Type B pancreatic cell (in vitro differentiated cells): ENCODE measurements at regions not wholly inside any gene's neighbourhood (a gene's known extent, or its start where the extent isn't known, plus 50 kb on each side); places are given as distances from the start of the nearest gene placed in this dataset.
A peak's percentile ranks its signal among the peaks of the same experiment; 100 is the strongest.

Experiments used
- DNase-seq: peaks from one replicate; pipeline ENCODE4 v3.0.0; 2021; ENCODE audit warnings: mixed read lengths; ENCODE audit not compliant: unreplicated experiment; ENCODE audit errors: extremely low spot score
- H3K27ac Mint-ChIP-seq: 2 replicates; pipeline ENCODE4 v1.8.0; 2021; ENCODE audit warnings: mild to moderate bottlenecking, mixed read lengths
- H3K27me3 Mint-ChIP-seq: 2 replicates; pipeline ENCODE4 v1.8.0; 2021; ENCODE audit warnings: mixed read lengths
- H3K36me3 Mint-ChIP-seq: 2 replicates; pipeline ENCODE4 v1.8.0; 2021; ENCODE audit warnings: mixed read lengths
- H3K4me1 Mint-ChIP-seq: one replicate; pipeline ENCODE4 v1.8.0; 2021; ENCODE audit warnings: mixed read lengths; ENCODE audit not compliant: unreplicated experiment
- H3K4me3 Mint-ChIP-seq: 2 replicates; pipeline ENCODE4 v1.8.0; 2021; ENCODE audit warnings: mild to moderate bottlenecking, mixed read lengths
- H3K9me3 Mint-ChIP-seq: 2 replicates; pipeline ENCODE4 v1.8.0; 2021; ENCODE audit warnings: mixed read lengths
- CTCF ChIP-seq: fragments of 200-600 bp; sonication (generic); conservative IDR thresholded peaks from 2 replicates; pipeline ENCODE4 v1.5.0; 2021; ENCODE audit warnings: antibody characterized with exemption, mild to moderate bottlenecking

GRCh38 chr2:59791004-59791618, 762.3 kb downstream of the BCL11A start:
- Mint-ChIP-seq H3K4me1 (peaks cover 9% of the 10 kb centered on the region), H3K36me3 (no peaks in the 10 kb centered on the region), H3K27ac (no peak overlapping the region), H3K27me3 (no peaks in the 10 kb centered on the region), H3K4me3 (no peak overlapping the region), H3K9me3 (peaks cover 10% of the 10 kb centered on the region)
- no peak for TF ChIP-seq CTCF
- no peak for DNase-seq

- H3K9me3 Mint-ChIP-seq: peaks cover 10% of the 10 kb centered on the region
- H3K4me3 Mint-ChIP-seq: no peak overlapping the region
- H3K27me3 Mint-ChIP-seq: no peaks in the 10 kb centered on the region
- no peaks in the 10 kb centered on the region for H3K36me3 Mint-ChIP-seq
- peaks cover 13% of the 10 kb centered on the region for H3K4me1 Mint-ChIP-seq
- H3K27ac Mint-ChIP-seq: no peak overlapping the region
- TF ChIP-seq CTCF: peak; percentile 20
- DNase-seq: no peak
Measured at GRCh38 chr2:59790186-59791003, 763.1 kb downstream of the BCL11A start.

DNA sequence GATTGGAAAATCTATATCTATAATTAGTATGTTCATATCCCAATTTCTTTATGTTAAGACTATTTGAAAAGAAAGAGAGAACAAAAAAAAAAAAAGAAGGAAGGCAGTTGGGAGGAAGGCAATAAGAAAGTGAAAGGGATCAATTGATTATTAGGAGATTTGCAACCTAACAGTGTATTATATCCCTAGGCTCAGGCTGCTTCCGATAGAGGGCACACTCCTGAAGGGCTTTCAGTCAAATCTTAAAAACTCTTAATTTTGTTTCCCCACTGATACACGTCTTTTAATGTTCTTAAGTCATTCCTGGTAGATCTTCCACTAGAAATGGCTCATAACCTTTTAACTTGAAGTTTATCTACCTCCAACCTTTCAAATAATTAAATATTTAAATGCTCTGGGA, 763.9 kb downstream of the BCL11A start:
- H3K27me3 Mint-ChIP-seq: no peaks in the 10 kb centered on the region
- peaks cover 10% of the 10 kb centered on the region for H3K9me3 Mint-ChIP-seq
- TF ChIP-seq CTCF: no peak
- H3K27ac Mint-ChIP-seq: no peak overlapping the region
- no peak overlapping the region for H3K4me3 Mint-ChIP-seq
- H3K36me3 Mint-ChIP-seq: no peaks in the 10 kb centered on the region
- DNase-seq: no peak
- peaks cover 13% of the 10 kb centered on the region for H3K4me1 Mint-ChIP-seq

GRCh38 chr2:59787095-59787494, 766.4 kb downstream of the BCL11A start:
- H3K27ac Mint-ChIP-seq: no peak overlapping the region
- H3K27me3 Mint-ChIP-seq: no peaks in the 10 kb centered on the region
- H3K9me3 Mint-ChIP-seq: no peaks in the 10 kb centered on the region
- H3K4me1 Mint-ChIP-seq: peaks cover 13% of the 10 kb centered on the region
- TF ChIP-seq CTCF: no peak
- DNase-seq: no peak
- H3K36me3 Mint-ChIP-seq: no peaks in the 10 kb centered on the region
- no peak overlapping the region for H3K4me3 Mint-ChIP-seq

DNA sequence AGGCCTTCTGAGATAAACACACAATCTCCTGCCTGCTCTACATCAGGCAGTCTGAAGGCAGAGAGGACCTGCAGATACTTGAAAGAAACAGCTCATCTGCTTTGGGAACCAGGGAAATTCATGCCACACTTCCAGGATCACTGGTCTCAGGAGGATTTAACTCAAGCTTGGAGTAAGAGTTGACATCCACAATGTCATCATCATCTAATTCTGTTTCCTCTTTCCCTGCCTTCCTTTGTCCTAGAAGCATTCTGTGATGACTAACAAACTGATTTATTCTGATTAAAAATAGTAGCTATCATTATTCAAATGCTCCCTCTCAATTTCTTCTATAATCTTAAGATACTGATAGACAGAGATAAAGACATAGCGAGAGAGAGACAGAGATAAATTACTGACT, 766.8 kb downstream of the BCL11A start:
- DNase-seq: no peak
- H3K4me1 Mint-ChIP-seq: peaks cover 13% of the 10 kb centered on the region
- no peak for TF ChIP-seq CTCF
- no peaks in the 10 kb centered on the region for H3K9me3 Mint-ChIP-seq
- no peak overlapping the region for H3K4me3 Mint-ChIP-seq
- H3K36me3 Mint-ChIP-seq: no peaks in the 10 kb centered on the region
- H3K27ac Mint-ChIP-seq: no peak overlapping the region
- H3K27me3 Mint-ChIP-seq: no peaks in the 10 kb centered on the region
